ENCODE measurements at regions not wholly inside any gene's neighbourhood (a gene's known extent, or its start where the extent isn't known, plus 50 kb on each side); places are given as distances from the start of the nearest gene placed in this dataset.

- TF ChIP-seq POLR2A (IDR thresholded peaks at IDR 0.05) (no peak), POLR2AphosphoS5 (IDR thresholded peaks at IDR 0.05) (no peak)
These were observed 152.6 kb upstream of the VEGFC start for GRCh38 chr4:176945334-176945733.

Measured in suprapubic skin (tissue), 4 donors.